Fibroblast of peridontal ligament (primary cell): ENCODE measurements at regions not wholly inside any gene's neighbourhood (a gene's known extent, or its start where the extent isn't known, plus 50 kb on each side); places are given as distances from the start of the nearest gene placed in this dataset.
"Not testable (repeated sequence)": the region's sequence is repeated elsewhere in the genome, so short reads cannot be mapped to it uniquely, and the experiment has no call there.

ENCODE experiments used
- DNase-seq: peaks from one replicate; pipeline ENCODE4 v3.0.0-alpha.2; 2010; ENCODE audit errors: extremely low read depth

GRCh38 chr4:155592179-155592937, 74.3 kb upstream of the GUCY1A1 start:
- DNase-seq = peak; percentile 96

- DNase-seq = no peak
Measured at GRCh38 chr4:155591738-155592143, 74.9 kb upstream of the GUCY1A1 start.

DNA sequence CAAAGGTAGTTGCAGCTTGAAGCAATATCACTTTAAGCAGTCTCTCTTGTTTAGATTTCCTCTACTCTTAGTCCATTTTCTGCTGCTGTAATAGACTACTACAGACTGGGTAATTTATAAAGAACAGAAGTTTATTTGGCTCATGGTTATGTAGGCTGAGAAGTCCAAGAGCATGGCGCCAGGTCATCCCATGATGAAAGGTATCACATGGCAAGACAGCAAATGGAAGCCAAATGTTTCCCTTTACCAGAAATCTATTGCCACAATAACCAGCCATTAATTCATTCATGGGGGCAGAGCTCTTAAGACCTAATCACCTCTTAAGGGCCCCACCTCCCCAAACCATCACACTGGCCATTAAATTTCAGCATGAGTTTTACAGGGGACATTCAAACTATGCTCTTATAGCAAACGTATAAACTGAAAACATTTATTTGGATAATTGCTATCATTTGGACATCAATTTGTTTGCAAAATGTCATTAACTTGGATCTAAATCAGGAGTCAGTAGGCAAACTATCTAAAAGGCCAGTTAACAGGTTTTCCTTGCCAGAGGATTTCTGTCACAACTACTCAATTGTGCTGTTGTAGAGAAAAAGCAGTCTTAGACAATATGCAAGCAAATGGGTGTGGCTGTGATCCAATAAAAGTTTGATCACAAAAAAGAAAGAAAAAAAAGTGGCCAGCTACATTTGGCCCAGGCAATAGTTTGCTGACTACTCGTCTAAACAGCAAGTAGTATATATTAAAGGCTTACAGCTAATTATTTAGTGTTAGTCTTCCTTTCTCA, 75.7 kb upstream of the GUCY1A1 start:
- DNase-seq = no peak

- DNase-seq = no peak
Measured at GRCh38 chr4:155588437-155588836, 78.2 kb upstream of the GUCY1A1 start.

DNA sequence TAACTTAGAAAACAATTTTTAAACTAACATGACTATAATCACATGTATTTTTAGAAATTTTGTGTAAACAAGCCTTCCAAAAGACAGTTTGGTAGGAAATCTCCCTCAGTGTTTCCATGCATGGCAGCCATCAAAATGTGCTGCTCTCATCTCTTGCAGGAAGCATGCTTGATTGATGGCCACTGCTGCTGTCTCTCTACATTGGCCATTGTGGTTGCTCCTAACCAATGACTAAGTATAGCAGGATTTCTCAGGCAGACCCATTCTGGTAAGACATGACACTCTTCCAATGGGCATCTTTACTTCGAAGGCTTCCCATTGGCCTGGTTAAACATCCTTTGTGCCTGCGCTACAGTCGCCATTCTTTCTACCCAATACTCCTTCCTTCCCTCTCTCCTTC, 78.9 kb upstream of the GUCY1A1 start:
- no peak for DNase-seq

DNA sequence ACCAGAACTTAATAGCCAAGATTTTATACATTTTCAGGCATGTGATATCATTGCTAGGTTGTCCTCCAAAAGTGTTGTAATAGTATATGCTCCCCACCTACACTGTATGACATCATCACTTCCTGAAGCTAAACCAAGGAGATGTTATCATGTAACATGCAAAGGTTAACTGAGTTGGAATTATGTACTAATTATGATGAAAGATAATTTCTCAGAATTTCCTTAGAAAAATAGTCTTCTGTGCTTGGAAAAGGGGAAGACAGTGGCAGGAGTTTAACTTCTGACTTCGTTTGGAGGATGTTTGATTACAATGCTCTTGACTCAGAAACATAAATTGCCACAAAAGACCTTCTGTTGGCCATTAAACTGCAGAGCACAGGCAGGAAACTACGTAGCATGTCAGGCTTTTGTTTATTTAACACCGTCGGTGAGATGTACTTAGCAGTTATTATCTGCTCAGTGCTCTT, 83.6 kb upstream of the GUCY1A1 start:
- DNase-seq = peak; percentile 31

DNA sequence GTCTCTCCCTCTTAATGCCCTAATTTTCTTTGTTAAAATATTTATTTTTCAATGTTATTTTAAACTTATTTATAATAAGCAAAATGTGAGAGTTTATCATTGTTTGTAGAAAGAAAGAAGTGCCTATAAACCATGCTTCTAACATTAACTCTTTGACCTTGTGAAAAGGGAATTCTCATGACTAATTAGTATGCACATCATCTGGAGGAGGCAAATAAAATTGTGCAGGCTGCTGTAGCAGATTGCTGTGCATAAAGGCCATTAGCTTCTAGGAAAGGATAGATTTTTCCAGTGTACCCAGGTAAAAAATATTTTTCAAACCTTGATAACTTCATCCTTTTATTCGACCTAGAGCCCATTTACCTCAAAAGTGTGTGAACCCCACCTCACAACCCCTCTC, 84.6 kb upstream of the GUCY1A1 start:
- DNase-seq = no peak

- DNase-seq = peak; percentile 62
Measured at GRCh38 chr4:155578726-155579370, 87.8 kb upstream of the GUCY1A1 start.

DNA sequence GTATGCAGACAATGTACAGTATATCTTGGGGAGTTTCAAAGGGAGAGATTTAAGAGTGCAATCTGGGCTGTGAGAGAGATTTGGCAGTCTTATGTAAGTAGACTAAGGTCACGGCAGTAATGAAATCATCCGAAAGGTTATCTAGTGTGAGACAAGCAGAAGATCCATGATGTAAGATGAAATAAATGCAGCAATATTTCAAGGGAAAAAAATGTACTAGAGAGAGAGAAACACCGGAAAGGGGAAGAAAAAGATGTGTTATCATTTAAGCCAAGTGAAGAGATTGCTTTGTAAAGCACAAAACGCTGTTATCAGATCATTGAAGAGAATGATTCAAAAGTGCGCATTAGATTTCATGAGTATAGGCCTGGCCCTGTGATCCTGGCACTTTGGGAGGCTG, 88.4 kb upstream of the GUCY1A1 start:
- DNase-seq = no peak

DNA sequence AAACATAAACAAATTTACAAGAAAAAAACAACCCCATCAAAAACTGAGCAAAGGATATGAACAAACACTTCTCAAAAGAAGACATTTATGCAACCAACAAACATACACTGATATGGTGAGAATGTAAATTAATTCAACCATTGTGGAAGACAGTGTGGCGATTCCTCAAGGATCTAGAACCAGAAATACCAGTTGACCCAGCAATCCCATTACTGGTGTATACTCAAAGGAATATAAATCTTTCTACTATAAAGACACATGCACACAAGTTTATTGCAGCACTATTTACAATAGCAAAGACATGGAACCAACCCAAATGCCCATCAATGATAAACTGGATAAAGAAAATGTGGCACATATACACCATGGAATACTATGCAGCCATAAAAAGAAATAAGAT, 92.3 kb upstream of the GUCY1A1 start:
- not testable (repeated sequence) for DNase-seq

GRCh38 chr4:155573126-155573525, 93.5 kb upstream of the GUCY1A1 start:
- DNase-seq = no peak

DNA sequence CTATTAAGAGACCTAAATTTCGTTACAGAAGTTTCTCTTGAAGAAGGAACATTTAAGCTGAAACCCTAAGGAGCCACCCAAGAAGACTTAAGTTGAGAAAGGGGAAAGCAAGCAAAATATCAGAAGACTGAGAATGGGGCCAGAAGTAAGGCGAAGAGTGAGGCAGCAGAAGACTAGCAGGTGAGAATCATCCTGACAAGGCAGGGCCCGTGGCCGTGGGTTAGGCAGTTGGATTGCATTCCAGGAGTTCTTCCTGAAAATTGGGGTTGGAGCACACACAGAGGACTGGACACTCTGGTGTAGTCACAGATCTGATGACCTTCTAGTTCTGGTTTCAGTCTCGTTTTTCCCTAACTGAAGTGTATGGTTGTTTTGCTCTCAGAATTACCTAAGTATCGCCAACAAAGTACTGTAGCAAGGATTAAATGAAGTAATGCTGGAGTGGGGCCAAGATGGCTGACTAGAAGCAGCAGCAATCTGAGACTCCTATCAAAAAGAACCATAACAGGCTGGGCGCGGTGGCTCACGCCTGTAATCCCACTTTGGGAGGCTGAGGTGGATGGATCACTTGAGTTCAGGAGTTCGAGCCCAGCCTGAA, 94.4 kb upstream of the GUCY1A1 start:
- DNase-seq = no peak

DNA sequence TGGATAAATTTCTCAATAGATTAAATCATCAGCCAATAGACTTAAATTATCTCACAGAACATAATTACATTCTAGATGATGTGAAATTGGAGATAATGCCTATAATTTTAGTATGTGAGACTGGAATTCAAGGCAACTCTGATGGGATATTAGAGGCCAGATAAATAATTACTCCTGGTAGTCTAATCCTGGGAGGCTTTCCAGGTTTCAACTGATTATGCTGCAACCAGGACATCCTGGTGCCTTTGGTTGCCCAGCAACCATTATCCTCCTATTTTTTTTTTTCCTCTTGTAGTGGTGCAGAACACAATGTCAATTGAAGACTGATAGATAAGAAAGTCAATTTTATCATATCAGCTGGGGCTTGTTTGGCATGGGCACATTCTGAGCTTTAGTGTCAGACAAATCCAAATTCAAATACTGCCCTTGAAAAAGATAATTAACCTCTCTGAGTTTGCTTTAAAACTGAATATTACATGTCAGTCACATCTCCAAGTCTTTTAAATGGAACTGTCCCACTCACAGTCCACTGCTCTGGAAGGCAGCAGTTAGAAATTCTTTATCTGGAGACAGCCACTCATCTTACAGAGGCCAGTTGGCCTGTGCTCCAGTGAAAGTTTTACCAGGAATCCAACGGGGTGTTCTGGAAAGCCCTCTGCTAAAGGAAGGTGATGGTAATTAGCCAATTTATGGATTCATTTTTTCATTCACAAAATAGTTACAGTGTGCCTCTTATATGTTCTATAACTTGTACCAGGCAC, 95.3 kb upstream of the GUCY1A1 start:
- no peak for DNase-seq

DNA sequence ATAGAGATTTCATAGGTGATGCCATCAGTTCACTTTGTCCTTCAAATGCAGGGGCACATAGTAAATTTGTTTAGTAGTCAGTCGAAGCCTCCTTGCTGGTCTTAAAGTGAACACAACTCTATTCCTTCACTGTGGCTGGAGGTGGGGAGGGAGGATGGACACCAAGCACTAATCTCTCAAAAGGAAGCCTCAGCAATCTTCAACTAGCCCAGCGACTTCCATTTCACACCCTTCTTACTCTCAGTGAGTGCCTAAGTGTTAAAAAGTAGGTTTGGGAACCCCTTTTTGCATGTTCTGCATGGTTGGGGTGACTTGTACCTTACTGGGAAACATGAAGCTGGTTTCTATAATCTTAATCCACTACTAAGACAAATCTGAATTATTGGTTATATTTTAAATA, 96.0 kb upstream of the GUCY1A1 start:
- no peak for DNase-seq

DNA sequence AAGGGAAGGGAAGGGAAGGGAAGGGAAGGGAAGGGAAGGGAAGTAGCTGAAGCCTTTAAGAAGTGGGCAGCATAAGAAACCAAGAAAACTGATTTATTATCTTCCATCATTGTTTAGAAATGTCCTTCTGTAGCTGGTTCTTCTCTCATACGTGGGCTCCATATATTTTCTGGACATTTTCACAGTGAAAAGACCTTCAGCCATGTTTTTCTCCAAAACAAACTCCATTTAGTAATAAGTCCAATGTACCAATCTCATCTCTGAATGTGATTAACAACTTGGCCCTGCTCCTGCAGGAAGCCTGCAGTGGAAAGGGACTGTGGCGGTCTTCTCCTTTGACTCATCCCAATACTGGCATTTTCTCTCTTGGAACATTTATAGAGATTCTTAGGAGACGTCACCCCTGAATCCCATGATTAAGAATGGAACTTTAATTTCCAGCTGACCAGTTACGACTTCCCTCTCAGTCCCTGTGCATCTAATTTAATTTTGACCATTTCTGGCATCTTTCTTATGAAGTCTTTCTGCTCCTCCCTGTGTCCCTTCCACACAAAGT, 96.6 kb upstream of the GUCY1A1 start:
- DNase-seq = peak; percentile 47

- DNase-seq = no peak
Measured at GRCh38 chr4:155569471-155569870, 97.2 kb upstream of the GUCY1A1 start.

GRCh38 chr4:155568641-155569220, 97.9 kb upstream of the GUCY1A1 start:
- DNase-seq = no peak

DNA sequence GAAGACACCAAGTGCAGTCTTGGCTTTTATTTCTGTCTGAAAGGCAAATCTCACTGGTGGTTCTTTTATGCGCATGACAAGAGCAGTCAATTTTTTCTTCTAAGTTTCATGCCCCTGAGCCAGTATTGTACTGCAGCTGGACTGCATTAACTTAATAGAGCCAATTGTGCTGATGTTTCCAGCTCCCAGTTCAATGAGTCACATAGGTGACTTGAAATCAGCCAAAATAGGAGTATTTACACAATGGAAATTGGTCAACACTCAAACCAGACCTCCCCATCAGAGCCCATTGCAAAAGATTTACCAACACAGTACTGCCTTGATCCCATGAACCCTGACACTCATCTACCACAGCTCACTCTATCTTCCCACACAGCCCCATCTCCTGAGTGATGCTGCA, 100.3 kb upstream of the GUCY1A1 start:
- peak; percentile 65 for DNase-seq

GRCh38 chr4:155565776-155566175, 100.9 kb upstream of the GUCY1A1 start:
- DNase-seq = no peak

DNA sequence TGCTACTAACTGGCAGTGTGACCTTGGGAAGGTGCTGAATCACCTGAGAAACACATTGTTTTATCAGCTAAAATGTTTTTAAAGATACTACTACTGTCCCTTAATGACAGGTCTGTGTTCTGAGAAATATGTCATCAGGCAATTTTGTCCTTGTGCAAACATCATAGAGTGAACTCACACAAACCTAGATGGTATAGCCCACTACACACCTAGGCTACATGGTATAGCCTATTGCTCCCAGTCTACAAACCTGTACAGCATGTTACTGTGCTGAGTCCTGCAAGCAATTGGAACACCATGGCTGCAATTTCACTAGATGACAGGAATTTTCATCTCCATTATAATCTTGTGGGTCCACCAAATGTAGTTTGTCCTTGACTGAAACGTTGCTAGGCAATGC, 101.3 kb upstream of the GUCY1A1 start:
- DNase-seq = no peak

DNA sequence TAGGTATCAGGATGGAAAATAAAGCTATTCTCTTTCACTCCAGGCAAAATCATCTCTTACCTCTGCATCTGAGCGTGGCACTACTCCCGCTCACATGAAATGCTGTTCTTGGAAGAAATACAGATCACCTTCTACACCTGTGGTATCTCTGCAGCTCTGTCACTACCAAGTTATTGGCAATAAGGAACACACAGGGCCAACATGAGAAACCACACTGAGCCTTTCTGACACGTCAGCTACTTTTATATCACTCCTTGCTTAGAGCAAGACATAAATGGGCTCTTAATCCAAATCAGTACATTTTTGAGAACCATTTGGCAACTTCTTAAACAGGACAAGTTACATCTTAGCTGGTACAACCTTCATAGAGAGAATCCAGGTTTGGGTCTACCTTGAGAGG, 101.8 kb upstream of the GUCY1A1 start:
- no peak for DNase-seq
